ENCODE measurements at regions not wholly inside any gene's neighbourhood (a gene's known extent, or its start where the extent isn't known, plus 50 kb on each side); places are given as distances from the start of the nearest gene placed in this dataset.

DNA sequence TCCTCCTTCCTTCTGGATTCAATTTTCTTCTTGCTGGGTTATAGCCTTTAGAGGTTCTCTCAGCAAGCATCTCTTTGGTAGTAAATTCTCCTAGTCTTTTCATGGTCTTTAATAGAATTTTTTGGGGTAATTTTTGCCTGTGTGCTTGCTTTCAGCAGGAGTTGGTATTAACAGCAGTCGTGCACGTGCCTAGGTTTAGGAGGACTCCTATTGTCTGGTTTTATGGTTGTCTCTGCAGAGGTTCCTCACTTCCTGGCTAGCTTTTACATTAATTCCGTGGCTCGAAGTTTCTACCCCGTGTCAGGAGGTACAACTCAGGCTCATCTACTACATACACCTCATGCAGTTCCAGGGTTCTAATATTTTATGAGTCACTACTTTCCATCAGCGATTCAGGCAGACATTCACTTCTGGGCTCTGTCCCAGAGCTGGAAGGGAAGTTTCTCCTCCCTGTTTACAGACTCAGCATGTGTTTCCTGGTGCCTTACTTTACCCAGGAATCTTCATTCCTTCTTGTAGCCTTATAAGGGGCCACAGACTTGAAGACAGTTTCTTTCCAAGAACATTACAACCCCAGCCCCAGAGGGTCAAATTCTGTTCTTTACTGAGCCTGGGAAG lies 643.6 kb downstream of the HS3ST4 start:
- intact Hi-C loops (cut with DNase I, micrococcal nuclease), result no loop called here
- TF ChIP-seq CTCF (IDR thresholded peaks at IDR 0.05), result no peak
- no peak overlapping the region for H3K4me3 ChIP-seq (ENCODE audit: low read length)
- peaks cover 0 to 3% of the 10 kb centered on the region in 2 experiments for H3K9me3 ChIP-seq (ENCODE audit: control insufficient read depth in 1 of 2, insufficient read depth in 1 of 2, low read length in 2 of 2)
- peaks cover 0 to 5% of the 10 kb centered on the region in 2 experiments for H3K27me3 ChIP-seq (ENCODE audit: control insufficient read depth in 1 of 2, insufficient read depth in 2 of 2, low read length in 2 of 2)
- DNase-seq (no peak), ATAC-seq (ENCODE audit: poor library complexity) (no peak)
- Mint-ChIP-seq H3K4me3 (no peak overlapping the region), H3K27me3 (no peaks in the 10 kb centered on the region), H3K27ac (no peak overlapping the region), H3K4me1 (ENCODE audit: low read depth) (no peaks in the 10 kb centered on the region), H3K9me3 (no peaks in the 10 kb centered on the region), H3K36me3 (ENCODE audit: low read depth) (no peaks in the 10 kb centered on the region)
- H3K27ac ChIP-seq (ENCODE audit: low read depth in 1 of 2, low read length in 2 of 2), result no peak overlapping the region
- no peaks in the 10 kb centered on the region for H3K4me1 ChIP-seq (ENCODE audit: insufficient read depth, low read length)
- CTCF ChIA-PET, result no interaction called here
- POLR2A ChIA-PET, result no interaction called here
- H3K36me3 ChIP-seq (ENCODE audit: insufficient read depth, low read length), result no peaks in the 10 kb centered on the region

GRCh38 chr16:26342621-26343020 lies 650.9 kb downstream of the HS3ST4 start:
- Histone ChIP-seq H3K36me3 (ENCODE audit: insufficient read depth, low read length) (no peaks in the 10 kb centered on the region), H3K4me3 (ENCODE audit: low read length) (no peak overlapping the region), H3K4me1 (ENCODE audit: insufficient read depth, low read length) (no peaks in the 10 kb centered on the region), H3K27ac (ENCODE audit: low read depth in 1 of 2, low read length in 2 of 2) (no peak overlapping the region), H3K9me3 (ENCODE audit: control insufficient read depth in 1 of 2, insufficient read depth in 1 of 2, low read length in 2 of 2) (peaks cover 0 to 3% of the 10 kb centered on the region in 2 experiments), H3K27me3 (ENCODE audit: control insufficient read depth in 1 of 2, insufficient read depth in 2 of 2, low read length in 2 of 2) (no peaks in the 10 kb centered on the region)
- Mint-ChIP-seq H3K4me3 (no peak overlapping the region), H3K36me3 (ENCODE audit: low read depth) (no peaks in the 10 kb centered on the region), H3K4me1 (ENCODE audit: low read depth) (no peaks in the 10 kb centered on the region), H3K27ac (no peak overlapping the region), H3K9me3 (no peaks in the 10 kb centered on the region), H3K27me3 (no peaks in the 10 kb centered on the region)
- no peak for DNase-seq
- POLR2A ChIA-PET, result no interaction called here
- intact Hi-C loops (cut with DNase I, micrococcal nuclease), result no loop called here
- CTCF ChIA-PET, result no interaction called here
- no peak for TF ChIP-seq CTCF (IDR thresholded peaks at IDR 0.05)
- no peak for ATAC-seq (ENCODE audit: poor library complexity)

GRCh38 chr16:26344240-26344776 lies 652.5 kb downstream of the HS3ST4 start:
- H3K27ac ChIP-seq (ENCODE audit: low read depth in 1 of 2, low read length in 2 of 2), result no peak overlapping the region
- no peaks in the 10 kb centered on the region for H3K27me3 ChIP-seq (ENCODE audit: control insufficient read depth in 1 of 2, insufficient read depth in 2 of 2, low read length in 2 of 2)
- ChIA-PET CTCF (no interaction called here), POLR2A (no interaction called here)
- H3K9me3 ChIP-seq (ENCODE audit: control insufficient read depth in 1 of 2, insufficient read depth in 1 of 2, low read length in 2 of 2), result peaks cover 0 to 3% of the 10 kb centered on the region in 2 experiments
- no peak for ATAC-seq (ENCODE audit: poor library complexity)
- Mint-ChIP-seq H3K4me1 (ENCODE audit: low read depth) (no peaks in the 10 kb centered on the region), H3K27ac (no peak overlapping the region), H3K36me3 (ENCODE audit: low read depth) (no peaks in the 10 kb centered on the region), H3K4me3 (no peak overlapping the region), H3K27me3 (no peaks in the 10 kb centered on the region), H3K9me3 (no peaks in the 10 kb centered on the region)
- intact Hi-C loops (cut with DNase I, micrococcal nuclease), result no loop called here
- TF ChIP-seq CTCF (IDR thresholded peaks at IDR 0.05), result no peak
- H3K4me1 ChIP-seq (ENCODE audit: insufficient read depth, low read length), result no peaks in the 10 kb centered on the region
- H3K36me3 ChIP-seq (ENCODE audit: insufficient read depth, low read length), result no peaks in the 10 kb centered on the region
- no peak for DNase-seq
- no peak overlapping the region for H3K4me3 ChIP-seq (ENCODE audit: low read length)
